HG02763 (cell line): ENCODE measurements at regions not wholly inside any gene's neighbourhood (a gene's known extent, or its start where the extent isn't known, plus 50 kb on each side); places are given as distances from the start of the nearest gene placed in this dataset.
"Not testable (repeated sequence)": the region's sequence is repeated elsewhere in the genome, so short reads cannot be mapped to it uniquely, and the experiment has no call there.

Source experiments
- ATAC-seq: cut with Tn5 transposase; IDR thresholded peaks from one replicate; pipeline ENCODE4 v1.9.1; 2021; ENCODE audit warnings: mild to moderate bottlenecking, moderate library complexity; ENCODE audit not compliant: unreplicated experiment

GRCh38 chr16:77057161-77057774 is 133.7 kb upstream of the MON1B start:
- no peak for ATAC-seq

- ATAC-seq: no peak
Observed at GRCh38 chr16:77059446-77059845, 131.5 kb upstream of the MON1B start.

GRCh38 chr16:77060614-77061013 is 130.4 kb upstream of the MON1B start:
- no peak for ATAC-seq

GRCh38 chr16:77062878-77063675 is 127.9 kb upstream of the MON1B start:
- no peak for ATAC-seq

GRCh38 chr16:77063676-77064016 is 127.3 kb upstream of the MON1B start:
- ATAC-seq: no peak

- ATAC-seq: no peak
Observed at GRCh38 chr16:77064037-77064436, 127.0 kb upstream of the MON1B start.

GRCh38 chr16:77066896-77067496 is 124.0 kb upstream of the MON1B start:
- no peak for ATAC-seq

GRCh38 chr16:77067900-77068299 is 123.1 kb upstream of the MON1B start:
- no peak for ATAC-seq

- ATAC-seq: no peak
Observed at GRCh38 chr16:77068402-77068801, 122.6 kb upstream of the MON1B start.

GRCh38 chr16:77069929-77070328 is 121.1 kb upstream of the MON1B start:
- ATAC-seq: no peak

- no peak for ATAC-seq
Observed at GRCh38 chr16:77070683-77071082, 120.3 kb upstream of the MON1B start.

GRCh38 chr16:77076839-77077238 is 114.2 kb upstream of the MON1B start:
- ATAC-seq: no peak

- ATAC-seq: no peak
Observed at GRCh38 chr16:77077256-77077922, 113.6 kb upstream of the MON1B start.

GRCh38 chr16:77085981-77086380 is 105.0 kb upstream of the MON1B start:
- no peak for ATAC-seq

GRCh38 chr16:77090062-77090461 is 100.9 kb upstream of the MON1B start:
- ATAC-seq: no peak

GRCh38 chr16:77093309-77093708 is 97.7 kb upstream of the MON1B start:
- ATAC-seq: no peak

GRCh38 chr16:77093999-77094398 is 97.0 kb upstream of the MON1B start:
- no peak for ATAC-seq

- no peak for ATAC-seq
Observed at GRCh38 chr16:77111056-77111565, 79.9 kb upstream of the MON1B start.

GRCh38 chr16:77112746-77113145 is 78.2 kb upstream of the MON1B start:
- no peak for ATAC-seq

GRCh38 chr16:77113835-77114234 is 77.2 kb upstream of the MON1B start:
- ATAC-seq: no peak

GRCh38 chr16:77114361-77114760 is 76.6 kb upstream of the MON1B start:
- ATAC-seq: not testable (repeated sequence)

- ATAC-seq: no peak
Observed at GRCh38 chr16:77116856-77117255, 74.1 kb upstream of the MON1B start.
